ENCODE measurements at regions not wholly inside any gene's neighbourhood (a gene's known extent, or its start where the extent isn't known, plus 50 kb on each side); places are given as distances from the start of the nearest gene placed in this dataset.

- ATAC-seq (ENCODE audit: low read depth) (no peak), DNase-seq (ENCODE audit: low spot score in 2 of 2) (no peak)
- no peaks in the 10 kb centered on the region for H3K27me3 Mint-ChIP-seq
- no peak overlapping the region for H3K27ac Mint-ChIP-seq
- H3K4me3 Mint-ChIP-seq: no peak overlapping the region
- no peaks in the 10 kb centered on the region for H3K36me3 Mint-ChIP-seq
- no peaks in the 10 kb centered on the region for H3K9me3 Mint-ChIP-seq
- H3K4me1 Mint-ChIP-seq: no peaks in the 10 kb centered on the region
Observed at GRCh38 chr7:118110178-118110925, 73.6 kb upstream of the LSM8 start.

GRCh38 chr7:118111347-118111746, 72.6 kb upstream of the LSM8 start:
- H3K9me3 Mint-ChIP-seq: no peaks in the 10 kb centered on the region
- DNase-seq (ENCODE audit: low spot score in 2 of 2): no peak
- H3K36me3 Mint-ChIP-seq: no peaks in the 10 kb centered on the region
- no peaks in the 10 kb centered on the region for H3K27me3 Mint-ChIP-seq
- no peaks in the 10 kb centered on the region for H3K4me1 Mint-ChIP-seq
- no peak overlapping the region for H3K27ac Mint-ChIP-seq
- H3K4me3 Mint-ChIP-seq: no peak overlapping the region
- ATAC-seq (ENCODE audit: low read depth): no peak

GRCh38 chr7:118114175-118114574, 69.8 kb upstream of the LSM8 start:
- H3K4me3 Mint-ChIP-seq: no peak overlapping the region
- no peaks in the 10 kb centered on the region for H3K4me1 Mint-ChIP-seq
- DNase-seq (ENCODE audit: low spot score in 2 of 2) (no peak), ATAC-seq (ENCODE audit: low read depth) (no peak)
- H3K9me3 Mint-ChIP-seq: peaks cover 6% of the 10 kb centered on the region
- H3K36me3 Mint-ChIP-seq: peaks cover 3% of the 10 kb centered on the region
- no peak overlapping the region for H3K27ac Mint-ChIP-seq
- H3K27me3 Mint-ChIP-seq: no peaks in the 10 kb centered on the region

GRCh38 chr7:118129041-118129795, 54.7 kb upstream of the LSM8 start:
- H3K4me3 Mint-ChIP-seq: no peak overlapping the region
- DNase-seq (ENCODE audit: low spot score in 2 of 2) (no peak), ATAC-seq (ENCODE audit: low read depth) (peak; percentile 75)
- H3K9me3 Mint-ChIP-seq: peaks cover 12% of the 10 kb centered on the region
- no peaks in the 10 kb centered on the region for H3K27me3 Mint-ChIP-seq
- peaks cover 7% of the 10 kb centered on the region for H3K4me1 Mint-ChIP-seq
- peaks cover 1% of the 10 kb centered on the region for H3K36me3 Mint-ChIP-seq
- no peak overlapping the region for H3K27ac Mint-ChIP-seq

GRCh38 chr7:118132764-118133163, 51.2 kb upstream of the LSM8 start:
- H3K4me3 Mint-ChIP-seq: no peak overlapping the region
- no peak overlapping the region for H3K27ac Mint-ChIP-seq
- H3K36me3 Mint-ChIP-seq: peaks cover 3% of the 10 kb centered on the region
- H3K4me1 Mint-ChIP-seq: peaks cover 7% of the 10 kb centered on the region
- peaks cover 2% of the 10 kb centered on the region for H3K9me3 Mint-ChIP-seq
- H3K27me3 Mint-ChIP-seq: no peaks in the 10 kb centered on the region
- DNase-seq (ENCODE audit: low spot score in 2 of 2) (no peak), ATAC-seq (ENCODE audit: low read depth) (no peak)
